HG03025 (cell line): ENCODE measurements at regions not wholly inside any gene's neighbourhood (a gene's known extent, or its start where the extent isn't known, plus 50 kb on each side); places are given as distances from the start of the nearest gene placed in this dataset.

Experiments used
- ATAC-seq: cut with Tn5 transposase; IDR thresholded peaks from one replicate; pipeline ENCODE4 v1.9.1; 2021; ENCODE audit warnings: mild to moderate bottlenecking, moderate library complexity; ENCODE audit not compliant: unreplicated experiment, low FRiP score

- no peak for ATAC-seq
Measured at GRCh38 chr17:77723909-77724875, 234.3 kb upstream of the TNRC6C start.

- ATAC-seq = no peak
Measured at GRCh38 chr17:77724876-77725615, 233.5 kb upstream of the TNRC6C start.

- ATAC-seq = no peak
Measured at GRCh38 chr17:77725846-77726245, 232.7 kb upstream of the TNRC6C start.

GRCh38 chr17:77726549-77727006 is 231.9 kb upstream of the TNRC6C start:
- ATAC-seq = no peak

GRCh38 chr17:77727037-77727615 is 231.4 kb upstream of the TNRC6C start:
- no peak for ATAC-seq

- no peak for ATAC-seq
Measured at GRCh38 chr17:77728474-77728795, 230.1 kb upstream of the TNRC6C start.

- no peak for ATAC-seq
Measured at GRCh38 chr17:77728871-77729270, 229.6 kb upstream of the TNRC6C start.

GRCh38 chr17:77729587-77729986 is 228.9 kb upstream of the TNRC6C start:
- ATAC-seq = no peak

- ATAC-seq = no peak
Measured at GRCh38 chr17:77730376-77730775, 228.1 kb upstream of the TNRC6C start.

- ATAC-seq = no peak
Measured at GRCh38 chr17:77733576-77734296, 224.8 kb upstream of the TNRC6C start.

GRCh38 chr17:77734371-77735080 is 224.0 kb upstream of the TNRC6C start:
- ATAC-seq = no peak

GRCh38 chr17:77735081-77735565 is 223.4 kb upstream of the TNRC6C start:
- ATAC-seq = no peak

GRCh38 chr17:77735566-77736198 is 222.8 kb upstream of the TNRC6C start:
- no peak for ATAC-seq

- no peak for ATAC-seq
Measured at GRCh38 chr17:77736199-77736585, 222.3 kb upstream of the TNRC6C start.

- no peak for ATAC-seq
Measured at GRCh38 chr17:77736721-77737120, 221.8 kb upstream of the TNRC6C start.

GRCh38 chr17:77737442-77738265 is 220.8 kb upstream of the TNRC6C start:
- ATAC-seq = no peak

GRCh38 chr17:77738751-77739531 is 219.6 kb upstream of the TNRC6C start:
- ATAC-seq = no peak

GRCh38 chr17:77740481-77740880 is 218.0 kb upstream of the TNRC6C start:
- no peak for ATAC-seq
